ENCODE measurements at regions not wholly inside any gene's neighbourhood (a gene's known extent, or its start where the extent isn't known, plus 50 kb on each side); places are given as distances from the start of the nearest gene placed in this dataset.
A peak's percentile ranks its signal among the peaks of the same experiment; 100 is the strongest.

- no peaks in the 10 kb centered on the region for H3K9me3 ChIP-seq (ENCODE audit: control extremely low read depth in 1 of 5, control insufficient read depth in 4 of 5, insufficient read depth in 2 of 5, low read depth in 1 of 5, low read length in 4 of 5)
- H3K27me3 ChIP-seq (replicated peaks in 2 of 5; ENCODE audit: control insufficient read depth in 4 of 5, insufficient read depth in 5 of 5, low read length in 4 of 5): peaks cover 9 to 73% (median 41%) of the 10 kb centered on the region in 5 experiments
- 8% methylated on average over 7 of the region's 7 CpGs for WGBS (ENCODE audit: insufficient coverage)
- H3K36me3 ChIP-seq (ENCODE audit: control insufficient read depth in 4 of 4, insufficient read depth in 4 of 4, low read length in 3 of 4): no peaks in the 10 kb centered on the region
- H3K4me3 ChIP-seq (ENCODE audit: control insufficient read depth in 1 of 7, extremely low read depth in 1 of 7, insufficient read depth in 4 of 7, low read depth in 2 of 7, low read length in 6 of 7): peak overlapping the region in 5 of 7 experiments; percentile 5 to 67 (median 57)
- peaks cover 2 to 17% (median 15%) of the 10 kb centered on the region in 4 experiments for H3K4me1 ChIP-seq (ENCODE audit: control extremely low read depth in 1 of 4, control insufficient read depth in 4 of 4, insufficient read depth in 4 of 4, low read length in 3 of 4)
- CTCF ChIA-PET: no interaction called here
- POLR2A ChIA-PET: no interaction called here
- DNase-seq: peak in 2 of 3 donors; percentile 13 to 14
- H3K27ac ChIP-seq (ENCODE audit: insufficient read depth in 1 of 2, low read depth in 1 of 2, low read length in 2 of 2, poor library complexity in 1 of 2, severe bottlenecking in 2 of 2): no peak overlapping the region
These were observed 256.4 kb upstream of the SOX21 start for GRCh38 chr13:94968757-94969086.

- H3K27me3 ChIP-seq (replicated peaks in 2 of 5; ENCODE audit: control insufficient read depth in 4 of 5, insufficient read depth in 5 of 5, low read length in 4 of 5): peaks cover 9 to 76% (median 41%) of the 10 kb centered on the region in 5 experiments
- DNase-seq: peak; percentile 25 to 53 (median 35)
- peak overlapping the region; percentile 5 to 67 (median 51) for H3K4me3 ChIP-seq (ENCODE audit: control insufficient read depth in 1 of 7, extremely low read depth in 1 of 7, insufficient read depth in 4 of 7, low read depth in 2 of 7, low read length in 6 of 7)
- no peak overlapping the region for H3K27ac ChIP-seq (ENCODE audit: insufficient read depth in 1 of 2, low read depth in 1 of 2, low read length in 2 of 2, poor library complexity in 1 of 2, severe bottlenecking in 2 of 2)
- under 1% methylated on average over 46 of the region's 56 CpGs for WGBS (ENCODE audit: insufficient coverage)
- ChIA-PET CTCF (interaction anchor here (1.1 kb wide), 1 partner anchor 12 kb away, joined by 4 read pairs; no protein-coding TSS in a partner anchor), POLR2A (no interaction called here)
- no peaks in the 10 kb centered on the region for H3K9me3 ChIP-seq (ENCODE audit: control extremely low read depth in 1 of 5, control insufficient read depth in 4 of 5, insufficient read depth in 2 of 5, low read depth in 1 of 5, low read length in 4 of 5)
- H3K4me1 ChIP-seq (ENCODE audit: control extremely low read depth in 1 of 4, control insufficient read depth in 4 of 4, insufficient read depth in 4 of 4, low read length in 3 of 4): peaks cover 2 to 17% (median 15%) of the 10 kb centered on the region in 4 experiments
- H3K36me3 ChIP-seq (ENCODE audit: control insufficient read depth in 4 of 4, insufficient read depth in 4 of 4, low read length in 3 of 4): no peaks in the 10 kb centered on the region
These were observed 255.9 kb upstream of the SOX21 start for GRCh38 chr13:94968040-94968756.

GRCh38 chr13:94967183-94968039 is 255.1 kb upstream of the SOX21 start:
- no peak overlapping the region for H3K27ac ChIP-seq (ENCODE audit: insufficient read depth in 1 of 2, low read depth in 1 of 2, low read length in 2 of 2, poor library complexity in 1 of 2, severe bottlenecking in 2 of 2)
- WGBS (ENCODE audit: insufficient coverage): 0% methylated on average over 44 of the region's 61 CpGs
- peak overlapping the region; percentile 0 to 67 (median 51) for H3K4me3 ChIP-seq (ENCODE audit: control insufficient read depth in 1 of 7, extremely low read depth in 1 of 7, insufficient read depth in 4 of 7, low read depth in 2 of 7, low read length in 6 of 7)
- peaks cover 2 to 17% (median 15%) of the 10 kb centered on the region in 4 experiments for H3K4me1 ChIP-seq (ENCODE audit: control extremely low read depth in 1 of 4, control insufficient read depth in 4 of 4, insufficient read depth in 4 of 4, low read length in 3 of 4)
- POLR2A ChIA-PET: no interaction called here
- CTCF ChIA-PET: interaction anchor here (0.8 to 1.5 kb wide), 5 partner anchors 8 to 253 kb away, joined by 3 to 4 read pairs (median 3); no protein-coding TSS in a partner anchor
- H3K36me3 ChIP-seq (ENCODE audit: control insufficient read depth in 4 of 4, insufficient read depth in 4 of 4, low read length in 3 of 4): no peaks in the 10 kb centered on the region
- H3K9me3 ChIP-seq (ENCODE audit: control extremely low read depth in 1 of 5, control insufficient read depth in 4 of 5, insufficient read depth in 2 of 5, low read depth in 1 of 5, low read length in 4 of 5): no peaks in the 10 kb centered on the region
- DNase-seq: peak; percentile 32 to 77 (median 65)
- peaks cover 9 to 76% (median 41%) of the 10 kb centered on the region in 5 experiments for H3K27me3 ChIP-seq (replicated peaks in 2 of 5; ENCODE audit: control insufficient read depth in 4 of 5, insufficient read depth in 5 of 5, low read length in 4 of 5)

GRCh38 chr13:94966422-94966955 is 254.1 kb upstream of the SOX21 start:
- CTCF ChIA-PET: interaction anchor here (0.8 to 1.5 kb wide), 4 partner anchors 8 to 252 kb away, joined by 3 read pairs; no protein-coding TSS in a partner anchor
- Histone ChIP-seq H3K4me3 (ENCODE audit: control insufficient read depth in 1 of 7, extremely low read depth in 1 of 7, insufficient read depth in 4 of 7, low read depth in 2 of 7, low read length in 6 of 7) (no peak overlapping the region), H3K36me3 (ENCODE audit: control insufficient read depth in 4 of 4, insufficient read depth in 4 of 4, low read length in 3 of 4) (no peaks in the 10 kb centered on the region), H3K9me3 (ENCODE audit: control extremely low read depth in 1 of 5, control insufficient read depth in 4 of 5, insufficient read depth in 2 of 5, low read depth in 1 of 5, low read length in 4 of 5) (no peaks in the 10 kb centered on the region), H3K27me3 (replicated peaks in 2 of 5; ENCODE audit: control insufficient read depth in 4 of 5, insufficient read depth in 5 of 5, low read length in 4 of 5) (peaks cover 9 to 73% (median 38%) of the 10 kb centered on the region in 5 experiments), H3K4me1 (ENCODE audit: control extremely low read depth in 1 of 4, control insufficient read depth in 4 of 4, insufficient read depth in 4 of 4, low read length in 3 of 4) (peaks cover 2 to 17% (median 15%) of the 10 kb centered on the region in 4 experiments), H3K27ac (ENCODE audit: insufficient read depth in 1 of 2, low read depth in 1 of 2, low read length in 2 of 2, poor library complexity in 1 of 2, severe bottlenecking in 2 of 2) (no peak overlapping the region)
- POLR2A ChIA-PET: no interaction called here
- 60% methylated on average over 1 of the region's 3 CpGs for WGBS (ENCODE audit: insufficient coverage)
- no peak for DNase-seq

GRCh38 chr13:94959626-94960025 is 247.3 kb upstream of the SOX21 start:
- no peak for DNase-seq
- Histone ChIP-seq H3K4me1 (ENCODE audit: control extremely low read depth in 1 of 4, control insufficient read depth in 4 of 4, insufficient read depth in 4 of 4, low read length in 3 of 4) (no peaks in the 10 kb centered on the region), H3K27me3 (replicated peaks in 2 of 5; ENCODE audit: control insufficient read depth in 4 of 5, insufficient read depth in 5 of 5, low read length in 4 of 5) (peaks cover 3 to 15% (median 5%) of the 10 kb centered on the region in 5 experiments), H3K27ac (ENCODE audit: insufficient read depth in 1 of 2, low read depth in 1 of 2, low read length in 2 of 2, poor library complexity in 1 of 2, severe bottlenecking in 2 of 2) (no peak overlapping the region), H3K4me3 (ENCODE audit: control insufficient read depth in 1 of 7, extremely low read depth in 1 of 7, insufficient read depth in 4 of 7, low read depth in 2 of 7, low read length in 6 of 7) (no peak overlapping the region), H3K36me3 (ENCODE audit: control insufficient read depth in 4 of 4, insufficient read depth in 4 of 4, low read length in 3 of 4) (no peaks in the 10 kb centered on the region), H3K9me3 (ENCODE audit: control extremely low read depth in 1 of 5, control insufficient read depth in 4 of 5, insufficient read depth in 2 of 5, low read depth in 1 of 5, low read length in 4 of 5) (no peaks in the 10 kb centered on the region)
- ChIA-PET CTCF (interaction anchor here (0.6 to 1.1 kb wide), 2 partner anchors 94 to 155 kb away, joined by 3 read pairs; no protein-coding TSS in a partner anchor), POLR2A (no interaction called here)
- 94% methylated on average over 4 of the region's 4 CpGs for WGBS (ENCODE audit: insufficient coverage)

GRCh38 chr13:94956417-94957110 is 244.2 kb upstream of the SOX21 start:
- CTCF ChIA-PET: interaction anchor here (2.1 kb wide), 1 partner anchor 11 kb away, joined by 4 read pairs; no protein-coding TSS in a partner anchor
- POLR2A ChIA-PET: no interaction called here
- Histone ChIP-seq H3K9me3 (ENCODE audit: control extremely low read depth in 1 of 5, control insufficient read depth in 4 of 5, insufficient read depth in 2 of 5, low read depth in 1 of 5, low read length in 4 of 5) (no peaks in the 10 kb centered on the region), H3K36me3 (ENCODE audit: control insufficient read depth in 4 of 4, insufficient read depth in 4 of 4, low read length in 3 of 4) (no peaks in the 10 kb centered on the region), H3K27ac (ENCODE audit: insufficient read depth in 1 of 2, low read depth in 1 of 2, low read length in 2 of 2, poor library complexity in 1 of 2, severe bottlenecking in 2 of 2) (no peak overlapping the region), H3K27me3 (replicated peaks in 2 of 5; ENCODE audit: control insufficient read depth in 4 of 5, insufficient read depth in 5 of 5, low read length in 4 of 5) (peaks cover 0 to 3% (median 0%) of the 10 kb centered on the region in 5 experiments), H3K4me3 (ENCODE audit: control insufficient read depth in 1 of 7, extremely low read depth in 1 of 7, insufficient read depth in 4 of 7, low read depth in 2 of 7, low read length in 6 of 7) (no peak overlapping the region), H3K4me1 (ENCODE audit: control extremely low read depth in 1 of 4, control insufficient read depth in 4 of 4, insufficient read depth in 4 of 4, low read length in 3 of 4) (no peaks in the 10 kb centered on the region)
- WGBS (ENCODE audit: insufficient coverage): 95% methylated on average over 4 of the region's 5 CpGs
- no peak for DNase-seq
